H9 (cell line): ENCODE measurements at regions not wholly inside any gene's neighbourhood (a gene's known extent, or its start where the extent isn't known, plus 50 kb on each side); places are given as distances from the start of the nearest gene placed in this dataset.

Source experiments
- DNase-seq: peaks from one replicate; pipeline ENCODE4 v3.0.0-alpha.2; 2017
- H2AFZ ChIP-seq: one replicate; pipeline ENCODE4 v1.6.1; 2013; ENCODE audit warnings: mild to moderate bottlenecking, low read length, control low read depth, moderate library complexity
- H2AK5ac ChIP-seq: 2 replicates; pipeline ENCODE4 v1.6.1; 2013; ENCODE audit warnings: low read length, control low read depth, mixed read lengths; ENCODE audit not compliant: insufficient read length
- H2BK120ac ChIP-seq: one replicate; pipeline ENCODE4 v1.6.1; 2013; ENCODE audit warnings: low read depth, mild to moderate bottlenecking, low read length, control low read depth, inconsistent platforms; ENCODE audit not compliant: poor library complexity, severe bottlenecking
- H2BK12ac ChIP-seq: 2 replicates; pipeline ENCODE4 v1.6.1; 2013; ENCODE audit warnings: low read length, control low read depth, mixed read lengths, low read depth; ENCODE audit not compliant: insufficient read length
- H2BK15ac ChIP-seq: 2 replicates; pipeline ENCODE4 v1.6.1; 2013; ENCODE audit warnings: low read depth, low read length, control low read depth
- H2BK20ac ChIP-seq: one replicate; pipeline ENCODE4 v1.6.1; 2013; ENCODE audit warnings: low read depth, mild to moderate bottlenecking, low read length, control low read depth, inconsistent platforms; ENCODE audit not compliant: poor library complexity, severe bottlenecking
- H2BK5ac ChIP-seq: 2 replicates; pipeline ENCODE4 v1.6.1; 2013; ENCODE audit warnings: low read length, control low read depth, mixed read lengths; ENCODE audit not compliant: insufficient read length
- H3K14ac ChIP-seq: 2 replicates; pipeline ENCODE4 v1.6.1; 2013; ENCODE audit warnings: low read length, control low read depth; ENCODE audit not compliant: insufficient read depth
- H3K18ac ChIP-seq: 2 replicates; pipeline ENCODE4 v1.6.1; 2013; ENCODE audit warnings: low read depth, mild to moderate bottlenecking, mixed read lengths, low read length, control low read depth; ENCODE audit not compliant: insufficient read length
- H3K23ac ChIP-seq: 2 replicates; pipeline ENCODE4 v1.6.1; 2013; ENCODE audit warnings: low read length, control low read depth, mixed read lengths, low read depth; ENCODE audit not compliant: insufficient read length
- H3K23me2 ChIP-seq: 2 replicates; pipeline ENCODE4 v1.6.1; 2013; ENCODE audit warnings: low read depth, mild to moderate bottlenecking, mixed read lengths, low read length, control low read depth; ENCODE audit not compliant: insufficient read length, poor library complexity, severe bottlenecking
- H3K27ac ChIP-seq: 2 replicates; pipeline ENCODE4 v1.5.1; 2013; ENCODE audit warnings: low read length, control low read depth, mixed read lengths, low read depth; ENCODE audit not compliant: insufficient read length
- H3K27me3 ChIP-seq: 2 replicates; pipeline ENCODE4 v1.6.1; 2013; ENCODE audit warnings: low read length, control low read depth, inconsistent platforms; ENCODE audit not compliant: insufficient read depth
- H3K4ac ChIP-seq: 2 replicates; pipeline ENCODE4 v1.6.1; 2013; ENCODE audit warnings: low read depth, mild to moderate bottlenecking, control low read depth, inconsistent platforms, low read length, moderate library complexity
- H3K4me1 ChIP-seq: 2 replicates; pipeline ENCODE4 v1.6.1; 2013; ENCODE audit warnings: low read length, control low read depth, inconsistent platforms; ENCODE audit not compliant: insufficient read depth
- H3K4me2 ChIP-seq: 2 replicates; pipeline ENCODE4 v1.6.1; 2013; ENCODE audit warnings: low read length, control low read depth, mixed read lengths; ENCODE audit not compliant: insufficient read length, insufficient read depth
- H3K56ac ChIP-seq: 2 replicates; pipeline ENCODE4 v1.6.1; 2013; ENCODE audit warnings: low read depth, mild to moderate bottlenecking, mixed read lengths, low read length, control low read depth; ENCODE audit not compliant: insufficient read length
- H3K79me1 ChIP-seq: 2 replicates; pipeline ENCODE4 v1.6.1; 2013; ENCODE audit warnings: low read depth, mild to moderate bottlenecking, moderate library complexity, low read length, control low read depth, inconsistent platforms; ENCODE audit not compliant: insufficient read depth, poor library complexity, severe bottlenecking
- H3K79me2 ChIP-seq: 2 replicates; pipeline ENCODE4 v1.6.1; 2013; ENCODE audit warnings: low read length, control low read depth, inconsistent platforms; ENCODE audit not compliant: insufficient read depth
- H3K9ac ChIP-seq: 2 replicates; pipeline ENCODE4 v1.6.1; 2013; ENCODE audit warnings: low read length, control low read depth, mixed read lengths; ENCODE audit not compliant: insufficient read length; ENCODE audit errors: extremely low read depth
- H3K9me3 ChIP-seq: one replicate; pipeline ENCODE4 v1.6.1; 2013; ENCODE audit warnings: low read depth, low read length, inconsistent platforms; ENCODE audit not compliant: control insufficient read depth
- H3T11ph ChIP-seq: one replicate; pipeline ENCODE4 v1.6.1; 2013; ENCODE audit warnings: mild to moderate bottlenecking, low read length, control low read depth, inconsistent platforms
- H4K20me1 ChIP-seq: one replicate; pipeline ENCODE4 v1.6.1; 2013; ENCODE audit not compliant: control insufficient read depth, insufficient read length, insufficient read depth
- H4K5ac ChIP-seq: 2 replicates; pipeline ENCODE4 v1.6.1; 2013; ENCODE audit warnings: low read depth, mild to moderate bottlenecking, mixed read lengths, low read length, control low read depth; ENCODE audit not compliant: insufficient read length
- H4K8ac ChIP-seq: replicated peaks from 2 replicates; pipeline ENCODE4 v1.6.1; 2013; ENCODE audit warnings: low read length, control low read depth, mixed read lengths, low read depth; ENCODE audit not compliant: insufficient read length
- H4K91ac ChIP-seq: 2 replicates; pipeline ENCODE4 v1.6.1; 2013; ENCODE audit warnings: low read depth, mild to moderate bottlenecking, moderate library complexity, mixed read lengths, low read length, control low read depth; ENCODE audit not compliant: insufficient read length
- H3K27ac Mint-ChIP-seq, 3 experiments: 2 replicates in 2 of 3; 3 replicates in 1 of 3; pipeline ENCODE4 v1.8.0; 2020 to 2021; ENCODE audit warnings: mixed read lengths in 3 of 3, mild to moderate bottlenecking in 1 of 3, moderate library complexity in 1 of 3
- H3K27me3 Mint-ChIP-seq: 2 replicates; pipeline ENCODE4 v1.8.0; 2021; ENCODE audit warnings: low read depth, mild to moderate bottlenecking, moderate library complexity, mixed read lengths
- H3K36me3 Mint-ChIP-seq, 3 experiments: 2 replicates in 2 of 3; 3 replicates in 1 of 3; pipeline ENCODE4 v1.8.0; 2020 to 2021; ENCODE audit warnings: low read depth in 3 of 3, mixed read lengths in 3 of 3; ENCODE audit not compliant: insufficient read depth in 1 of 3
- H3K4me1 Mint-ChIP-seq, 2 experiments: 2 replicates each; pipeline ENCODE4 v1.8.0; 2020; ENCODE audit warnings: mixed read lengths in 2 of 2
- H3K4me3 Mint-ChIP-seq, 2 experiments: 2 replicates in 1 of 2; 3 replicates in 1 of 2; pipeline ENCODE4 v1.8.0; 2020 to 2021; ENCODE audit warnings: mild to moderate bottlenecking in 2 of 2, mixed read lengths in 2 of 2, moderate library complexity in 1 of 2
- H3K9me3 Mint-ChIP-seq, 2 experiments: 2 replicates in 1 of 2; 3 replicates in 1 of 2; pipeline ENCODE4 v1.8.0; 2020; ENCODE audit warnings: mild to moderate bottlenecking in 2 of 2, mixed read lengths in 2 of 2, moderate library complexity in 1 of 2
- CTCF ChIP-seq: fragments of 200-600 bp; sonication (generic); conservative IDR thresholded peaks from 3 replicates; pipeline ENCODE4 v1.8.0; 2021; ENCODE audit warnings: antibody characterized with exemption, mild to moderate bottlenecking
- WGBS: extraction: QIAGEN DNeasy Blood & Tissue Kit; methylation state at CpG from one replicate; pipeline ENCODE4 v1.1.7; 2013; ENCODE audit warnings: missing lambda C conversion rate, low lambda C conversion rate, mixed read lengths; ENCODE audit not compliant: insufficient read length; ENCODE audit errors: extremely low coverage; 5-methylcytosine and 5-hydroxymethylcytosine counted together

GRCh38 chr3:182308328-182308727 lies 485.0 kb upstream of the ATP11B start:
- H4K91ac ChIP-seq, result no peak overlapping the region
- Mint-ChIP-seq H3K27ac (no peak overlapping the region), H3K4me1 (peaks cover 13 to 17% of the 10 kb centered on the region in 2 experiments), H3K36me3 (peaks cover 0 to 11% (median 4%) of the 10 kb centered on the region in 3 experiments; a peak in 3 of 7 replicates), H3K4me3 (no peak overlapping the region), H3K27me3 (no peaks in the 10 kb centered on the region), H3K9me3 (peaks cover 0 to 7% of the 10 kb centered on the region in 2 experiments; a peak in 1 of 5 replicates)
- DNase-seq, result no peak
- H3K14ac ChIP-seq, result no peak overlapping the region
- no peak overlapping the region for H3K18ac ChIP-seq
- no peak overlapping the region for H3K4me2 ChIP-seq
- H2BK12ac ChIP-seq, result no peak overlapping the region
- no peak overlapping the region for H3T11ph ChIP-seq
- H3K27ac ChIP-seq, result no peak overlapping the region
- H3K4me1 ChIP-seq, result no peaks in the 10 kb centered on the region; the same call in 1 of the 2 replicates
- H2BK120ac ChIP-seq, result no peak overlapping the region
- H3K23ac ChIP-seq, result no peak overlapping the region
- no peak overlapping the region for H4K8ac ChIP-seq
- H3K79me1 ChIP-seq, result no peaks in the 10 kb centered on the region
- H2BK15ac ChIP-seq, result no peak overlapping the region
- no peak overlapping the region for H2BK5ac ChIP-seq
- H4K5ac ChIP-seq, result no peak overlapping the region
- no peaks in the 10 kb centered on the region for H4K20me1 ChIP-seq
- H2BK20ac ChIP-seq, result no peak overlapping the region
- no peaks in the 10 kb centered on the region for H3K27me3 ChIP-seq
- H3K56ac ChIP-seq, result no peak overlapping the region
- H3K9me3 ChIP-seq, result no peaks in the 10 kb centered on the region
- no peak overlapping the region for H3K4ac ChIP-seq
- H3K9ac ChIP-seq, result no peak overlapping the region
- no CpG with 5 or more reads among the region's 1 CpG for WGBS
- no peak for TF ChIP-seq CTCF
- no peaks in the 10 kb centered on the region for H3K79me2 ChIP-seq
- H2AFZ ChIP-seq, result no peak overlapping the region
- H3K23me2 ChIP-seq, result no peaks in the 10 kb centered on the region
- no peak overlapping the region for H2AK5ac ChIP-seq
